Smooth muscle cell (in vitro differentiated cells): ENCODE measurements at regions not wholly inside any gene's neighbourhood (a gene's known extent, or its start where the extent isn't known, plus 50 kb on each side); places are given as distances from the start of the nearest gene placed in this dataset.
A peak's percentile ranks its signal among the peaks of the same experiment; 100 is the strongest.

Experiments used
- DNase-seq: peaks from one replicate; lab custom pipeline; 2025; ENCODE audit not compliant: unreplicated experiment; lab: John Stamatoyannopoulos, UW
- H2AFZ ChIP-seq: fragments of 200-600 bp; sonication (generic); 2 replicates; pipeline ENCODE4 v1.6.0; 2016; ENCODE audit warnings: antibody characterized with exemption, low read depth, mild to moderate bottlenecking
- H3F3A ChIP-seq: fragments of 200-600 bp; sonication (generic); 2 replicates; pipeline ENCODE4 v1.6.0; 2017; ENCODE audit warnings: antibody characterized with exemption, low read depth
- H3K27ac ChIP-seq: fragments of 200-600 bp; sonication (generic); 2 replicates; pipeline ENCODE4 v1.5.1; 2016; ENCODE audit warnings: low read depth, mild to moderate bottlenecking
- H3K27me3 ChIP-seq: fragments of 200-600 bp; sonication (generic); 2 replicates; pipeline ENCODE4 v1.6.1; 2016; ENCODE audit warnings: low read depth, mild to moderate bottlenecking
- H3K36me3 ChIP-seq: fragments of 200-600 bp; sonication (generic); 2 replicates; pipeline ENCODE4 v1.5.1; 2016; ENCODE audit warnings: low read depth
- H3K4me1 ChIP-seq: fragments of 200-600 bp; sonication (generic); 2 replicates; pipeline ENCODE4 v1.5.1; 2016; ENCODE audit warnings: low read depth
- H3K4me2 ChIP-seq: fragments of 200-600 bp; sonication (generic); 2 replicates; pipeline ENCODE4 v1.6.0; 2016; ENCODE audit warnings: mild to moderate bottlenecking
- H3K4me3 ChIP-seq: fragments of 200-600 bp; sonication (generic); 2 replicates; pipeline ENCODE4 v1.5.1; 2016; ENCODE audit warnings: mild to moderate bottlenecking
- H3K79me2 ChIP-seq: fragments of 200-600 bp; sonication (generic); 2 replicates; pipeline ENCODE4 v1.6.0; 2016; ENCODE audit warnings: low read depth, mild to moderate bottlenecking
- H3K9ac ChIP-seq: fragments of 200-600 bp; sonication (generic); 2 replicates; pipeline ENCODE4 v1.6.0; 2016; ENCODE audit warnings: low read depth
- H3K9me3 ChIP-seq: fragments of 200-600 bp; sonication (generic); replicated peaks from 2 replicates; pipeline ENCODE4 v1.5.1; 2016; ENCODE audit warnings: low read depth
- H4K20me1 ChIP-seq: fragments of 200-600 bp; sonication (generic); 2 replicates; pipeline ENCODE4 v1.6.0; 2016; ENCODE audit warnings: low read depth
- CTCF ChIP-seq: fragments of 200-600 bp; sonication (generic); IDR thresholded peaks from 2 replicates; pipeline ENCODE4 v1.5.1; 2017; ENCODE audit warnings: borderline replicate concordance, mild to moderate bottlenecking, antibody characterized with exemption; ENCODE audit not compliant: insufficient read depth, poor library complexity, severe bottlenecking
- WGBS: methylation state at CpG from one replicate; pipeline ENCODE4 v1.1.7; 2016; ENCODE audit warnings: low lambda C conversion rate; 5-methylcytosine and 5-hydroxymethylcytosine counted together

GRCh38 chr1:232409584-232409983, 220.3 kb downstream of the SIPA1L2 start:
- H3K9ac ChIP-seq: no peak overlapping the region
- no peak for TF ChIP-seq CTCF
- H4K20me1 ChIP-seq: peaks cover 9% of the 10 kb centered on the region
- H3K79me2 ChIP-seq: peaks cover 9% of the 10 kb centered on the region
- no peak overlapping the region for H3K27ac ChIP-seq
- no peak overlapping the region for H2AFZ ChIP-seq
- H3K9me3 ChIP-seq: no peaks in the 10 kb centered on the region
- no peaks in the 10 kb centered on the region for H3K27me3 ChIP-seq
- H3K4me3 ChIP-seq: no peak overlapping the region
- no peak for DNase-seq
- no peak overlapping the region for H3K4me2 ChIP-seq
- no peaks in the 10 kb centered on the region for H3K4me1 ChIP-seq
- no peaks in the 10 kb centered on the region for H3F3A ChIP-seq
- H3K36me3 ChIP-seq: peaks cover 28% of the 10 kb centered on the region

- H3K9me3 ChIP-seq: no peaks in the 10 kb centered on the region
- no peak for DNase-seq
- peaks cover 15% of the 10 kb centered on the region for H4K20me1 ChIP-seq
- no peak for TF ChIP-seq CTCF
- no peaks in the 10 kb centered on the region for H3F3A ChIP-seq
- no peak overlapping the region for H2AFZ ChIP-seq
- H3K4me2 ChIP-seq: no peak overlapping the region
- H3K9ac ChIP-seq: no peak overlapping the region
- H3K27ac ChIP-seq: no peak overlapping the region
- H3K4me1 ChIP-seq: no peaks in the 10 kb centered on the region
- H3K36me3 ChIP-seq: peaks cover 30% of the 10 kb centered on the region
- H3K79me2 ChIP-seq: peaks cover 9% of the 10 kb centered on the region
- no peaks in the 10 kb centered on the region for H3K27me3 ChIP-seq
- H3K4me3 ChIP-seq: no peak overlapping the region
These were observed 222.8 kb downstream of the SIPA1L2 start for GRCh38 chr1:232407120-232407519.

GRCh38 chr1:232405781-232406180, 224.2 kb downstream of the SIPA1L2 start:
- Histone ChIP-seq H3K27me3 (no peaks in the 10 kb centered on the region), H3K9me3 (no peaks in the 10 kb centered on the region), H3K27ac (no peak overlapping the region), H4K20me1 (peaks cover 15% of the 10 kb centered on the region), H3K4me3 (no peak overlapping the region), H3K4me1 (no peaks in the 10 kb centered on the region), H2AFZ (no peak overlapping the region), H3F3A (no peaks in the 10 kb centered on the region), H3K9ac (no peak overlapping the region), H3K79me2 (peaks cover 9% of the 10 kb centered on the region), H3K4me2 (no peak overlapping the region), H3K36me3 (peaks cover 24% of the 10 kb centered on the region)
- no peak for DNase-seq
- TF ChIP-seq CTCF: no peak

- no peak for DNase-seq
- H3K36me3 ChIP-seq: peaks cover 19% of the 10 kb centered on the region
- no peaks in the 10 kb centered on the region for H3K9me3 ChIP-seq
- H3K9ac ChIP-seq: no peak overlapping the region
- WGBS: 92% methylated on average over 3 of the region's 3 CpGs
- no peak overlapping the region for H3K4me3 ChIP-seq
- peak overlapping the region; percentile 5 for H3K4me2 ChIP-seq
- TF ChIP-seq CTCF: no peak
- H4K20me1 ChIP-seq: peaks cover 15% of the 10 kb centered on the region
- no peak overlapping the region for H2AFZ ChIP-seq
- H3K79me2 ChIP-seq: peaks cover 7% of the 10 kb centered on the region
- H3K27me3 ChIP-seq: no peaks in the 10 kb centered on the region
- no peaks in the 10 kb centered on the region for H3K4me1 ChIP-seq
- H3F3A ChIP-seq: no peaks in the 10 kb centered on the region
- H3K27ac ChIP-seq: no peak overlapping the region
These were observed 224.8 kb downstream of the SIPA1L2 start for GRCh38 chr1:232404981-232405731.
